Astrocyte (in vitro differentiated cells and primary cell): ENCODE measurements at regions not wholly inside any gene's neighbourhood (a gene's known extent, or its start where the extent isn't known, plus 50 kb on each side); places are given as distances from the start of the nearest gene placed in this dataset.

ENCODE experiments used
- EZH2 ChIP-seq: IDR thresholded peaks from 2 replicates; pipeline ENCODE4 v1.6.1; 2012; ENCODE audit warnings: mild to moderate bottlenecking, low read length, inconsistent platforms; ENCODE audit not compliant: insufficient read depth
- TF ChIP-seq, protein P1 (sequence below): IDR thresholded peaks from 2 replicates; pipeline ENCODE4 v1.5.1; 2011; ENCODE audit warnings: low read depth, mild to moderate bottlenecking, inconsistent platforms, low read length, moderate library complexity; ENCODE audit not compliant: insufficient read depth

DNA sequence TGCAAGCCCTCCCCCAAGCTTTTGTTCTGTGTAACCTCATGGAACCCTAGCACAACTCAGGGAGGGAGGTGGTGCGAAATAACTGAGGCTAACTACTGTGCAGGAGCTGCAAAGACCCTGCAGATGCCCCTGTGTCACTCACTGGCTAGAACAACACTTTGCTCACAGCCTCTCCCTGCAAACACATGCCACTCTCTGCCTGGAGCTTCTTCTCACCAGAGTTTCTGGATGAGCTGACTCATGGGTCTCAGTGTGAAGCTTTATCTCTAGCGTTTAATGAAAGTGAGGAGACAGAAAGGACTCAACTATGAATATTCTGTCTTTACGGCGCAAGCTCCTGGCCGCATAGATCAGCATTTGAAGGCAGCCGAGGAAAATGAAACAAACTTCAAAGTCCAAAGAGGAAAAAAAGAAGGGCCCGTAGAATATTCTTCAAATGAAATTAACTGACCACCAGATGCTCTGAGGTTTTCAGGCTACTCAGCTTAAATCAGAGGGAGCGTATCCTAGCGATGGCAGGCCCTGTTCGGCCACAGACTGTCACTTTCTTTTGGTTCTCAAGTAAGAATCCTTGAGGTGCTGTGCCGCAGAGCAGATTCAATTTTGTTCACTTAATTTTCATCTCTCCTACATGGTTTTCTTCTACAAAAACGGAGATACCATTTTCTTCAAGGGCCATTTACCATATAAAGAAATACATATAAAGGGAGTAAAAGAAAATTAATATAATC is 77.7 kb upstream of the TAS2R1 start:
- TF ChIP-seq, protein P1, sequence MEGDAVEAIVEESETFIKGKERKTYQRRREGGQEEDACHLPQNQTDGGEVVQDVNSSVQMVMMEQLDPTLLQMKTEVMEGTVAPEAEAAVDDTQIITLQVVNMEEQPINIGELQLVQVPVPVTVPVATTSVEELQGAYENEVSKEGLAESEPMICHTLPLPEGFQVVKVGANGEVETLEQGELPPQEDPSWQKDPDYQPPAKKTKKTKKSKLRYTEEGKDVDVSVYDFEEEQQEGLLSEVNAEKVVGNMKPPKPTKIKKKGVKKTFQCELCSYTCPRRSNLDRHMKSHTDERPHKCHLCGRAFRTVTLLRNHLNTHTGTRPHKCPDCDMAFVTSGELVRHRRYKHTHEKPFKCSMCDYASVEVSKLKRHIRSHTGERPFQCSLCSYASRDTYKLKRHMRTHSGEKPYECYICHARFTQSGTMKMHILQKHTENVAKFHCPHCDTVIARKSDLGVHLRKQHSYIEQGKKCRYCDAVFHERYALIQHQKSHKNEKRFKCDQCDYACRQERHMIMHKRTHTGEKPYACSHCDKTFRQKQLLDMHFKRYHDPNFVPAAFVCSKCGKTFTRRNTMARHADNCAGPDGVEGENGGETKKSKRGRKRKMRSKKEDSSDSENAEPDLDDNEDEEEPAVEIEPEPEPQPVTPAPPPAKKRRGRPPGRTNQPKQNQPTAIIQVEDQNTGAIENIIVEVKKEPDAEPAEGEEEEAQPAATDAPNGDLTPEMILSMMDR: no peak
- no peak for TF ChIP-seq EZH2
